ENCODE measurements at regions not wholly inside any gene's neighbourhood (a gene's known extent, or its start where the extent isn't known, plus 50 kb on each side); places are given as distances from the start of the nearest gene placed in this dataset.

DNA sequence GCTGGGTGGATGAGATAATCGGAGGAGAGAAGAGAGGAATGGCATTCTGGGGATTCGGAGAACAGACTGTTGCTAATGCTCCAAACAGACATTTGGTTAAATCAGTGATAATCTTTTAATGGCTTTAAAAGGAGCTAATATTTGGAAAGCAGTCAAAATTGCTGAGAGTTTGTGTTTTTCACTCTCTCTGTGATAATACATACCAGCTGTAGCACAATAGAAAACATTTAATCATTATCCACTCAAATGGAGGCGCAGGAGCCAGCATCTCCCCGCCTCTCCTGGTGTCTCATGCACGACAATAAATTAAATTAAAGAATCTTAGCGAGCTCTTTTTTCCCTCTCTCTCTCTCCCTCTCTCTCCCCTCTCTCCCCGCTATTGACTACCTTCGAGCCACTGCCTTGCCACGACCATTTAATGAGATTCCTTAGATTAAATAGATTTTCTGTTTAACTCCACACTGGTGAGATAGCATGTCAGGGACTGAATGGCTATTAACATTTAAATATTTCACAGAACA, 268.6 kb upstream of the MVB12B start:
- TF ChIP-seq POLR2A (IDR thresholded peaks at IDR 0.05; ENCODE audit: low read length): no peak
- TF ChIP-seq GATA1 (IDR thresholded peaks at IDR 0.05; ENCODE audit: low read depth, low read length): no peak

All from erythroblast (primary cell).